ENCODE measurements at regions not wholly inside any gene's neighbourhood (a gene's known extent, or its start where the extent isn't known, plus 50 kb on each side); places are given as distances from the start of the nearest gene placed in this dataset.

DNA sequence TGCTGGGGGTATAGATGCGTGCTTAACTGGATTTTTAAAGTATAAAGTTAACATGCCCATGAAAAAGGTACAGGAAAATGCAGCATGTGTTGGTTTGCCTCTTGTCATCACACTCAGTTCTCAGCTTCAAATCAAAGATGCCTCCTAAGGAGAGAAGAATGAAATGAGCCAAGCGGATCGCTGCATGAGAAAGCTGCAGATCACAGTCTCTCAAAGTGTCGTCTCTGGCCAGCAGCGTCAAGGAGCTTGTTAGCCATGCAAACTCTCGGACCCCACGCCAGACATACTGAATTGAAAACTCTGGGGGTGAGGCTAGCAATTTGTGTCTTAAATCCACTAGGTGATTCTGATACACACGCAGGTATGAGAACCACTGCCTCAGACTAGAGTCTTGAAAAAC, 297.2 kb downstream of the AJAP1 start:
- TF ChIP-seq, protein P1, sequence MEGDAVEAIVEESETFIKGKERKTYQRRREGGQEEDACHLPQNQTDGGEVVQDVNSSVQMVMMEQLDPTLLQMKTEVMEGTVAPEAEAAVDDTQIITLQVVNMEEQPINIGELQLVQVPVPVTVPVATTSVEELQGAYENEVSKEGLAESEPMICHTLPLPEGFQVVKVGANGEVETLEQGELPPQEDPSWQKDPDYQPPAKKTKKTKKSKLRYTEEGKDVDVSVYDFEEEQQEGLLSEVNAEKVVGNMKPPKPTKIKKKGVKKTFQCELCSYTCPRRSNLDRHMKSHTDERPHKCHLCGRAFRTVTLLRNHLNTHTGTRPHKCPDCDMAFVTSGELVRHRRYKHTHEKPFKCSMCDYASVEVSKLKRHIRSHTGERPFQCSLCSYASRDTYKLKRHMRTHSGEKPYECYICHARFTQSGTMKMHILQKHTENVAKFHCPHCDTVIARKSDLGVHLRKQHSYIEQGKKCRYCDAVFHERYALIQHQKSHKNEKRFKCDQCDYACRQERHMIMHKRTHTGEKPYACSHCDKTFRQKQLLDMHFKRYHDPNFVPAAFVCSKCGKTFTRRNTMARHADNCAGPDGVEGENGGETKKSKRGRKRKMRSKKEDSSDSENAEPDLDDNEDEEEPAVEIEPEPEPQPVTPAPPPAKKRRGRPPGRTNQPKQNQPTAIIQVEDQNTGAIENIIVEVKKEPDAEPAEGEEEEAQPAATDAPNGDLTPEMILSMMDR (conservative IDR thresholded peaks at IDR 0.05 in 1 of 2, IDR thresholded peaks at IDR 0.05 in 1 of 2; ENCODE audit: low read depth in 1 of 2, low read length in 2 of 2), result no peak
- TF ChIP-seq EZH2 (IDR thresholded peaks at IDR 0.05; ENCODE audit: low read length, missing control alignments), result no peak

Measured in fibroblast of lung (primary cell).